Stomach (tissue), 4 donors: ENCODE measurements at regions not wholly inside any gene's neighbourhood (a gene's known extent, or its start where the extent isn't known, plus 50 kb on each side); places are given as distances from the start of the nearest gene placed in this dataset.

Experiments used
- CTCF ChIP-seq, 7 experiments: fragments of 450-650 bp in 4 of 7; fragments of 200-600 bp in 3 of 7; sonication (generic) in 3 of 7; IDR thresholded peaks; one replicate each; pipeline ENCODE4 v1.5.1; 2016 to 2019; ENCODE audit warnings: antibody characterized with exemption in 7 of 7, control low read depth in 2 of 7, mild to moderate bottlenecking in 1 of 7
- POLR2AphosphoS5 ChIP-seq, 3 donors: sonication (generic); formaldehyde crosslinking; IDR thresholded peaks; one replicate each; pipeline ENCODE4 v1.6.1; 2016; ENCODE audit warnings: antibody characterized with exemption in 3 of 3

DNA sequence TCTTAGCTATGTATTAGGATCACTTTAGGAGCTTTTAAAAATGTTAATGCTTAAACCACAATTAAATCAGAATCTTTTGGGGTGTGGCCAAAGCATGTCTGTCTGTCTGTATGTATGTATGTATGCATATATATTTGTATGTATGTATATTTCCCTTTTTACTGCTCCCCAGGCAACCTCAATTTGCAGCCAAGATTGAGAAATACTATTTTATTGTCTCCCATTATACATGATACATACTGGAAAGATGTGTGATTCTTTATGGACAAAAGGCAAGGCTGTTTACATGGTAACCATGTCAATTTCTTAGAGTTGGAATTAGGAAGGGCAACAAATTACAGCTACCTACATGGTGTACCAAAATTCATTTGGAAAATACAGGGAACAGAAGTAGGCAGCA lies 783.6 kb downstream of the ETS1 start:
- no peak for TF ChIP-seq POLR2AphosphoS5 (IDR thresholded peaks at IDR 0.05)
- TF ChIP-seq CTCF (IDR thresholded peaks at IDR 0.05) = no peak
